Nephron progenitor cell (in vitro differentiated cells): ENCODE measurements at regions not wholly inside any gene's neighbourhood (a gene's known extent, or its start where the extent isn't known, plus 50 kb on each side); places are given as distances from the start of the nearest gene placed in this dataset.

Source experiments
- DNase-seq: peaks from one replicate; pipeline ENCODE4 v3.0.0; 2021
- H3K27ac Mint-ChIP-seq: 2 replicates; pipeline ENCODE4 v1.8.0; 2021; ENCODE audit warnings: mild to moderate bottlenecking, moderate library complexity, mixed read lengths
- H3K27me3 Mint-ChIP-seq: 2 replicates; pipeline ENCODE4 v1.8.0; 2021; ENCODE audit warnings: mild to moderate bottlenecking, low read depth, mixed read lengths; ENCODE audit not compliant: poor library complexity
- H3K36me3 Mint-ChIP-seq: 2 replicates; pipeline ENCODE4 v1.8.0; 2021; ENCODE audit warnings: low read depth, mixed read lengths
- H3K4me1 Mint-ChIP-seq: 2 replicates; pipeline ENCODE4 v1.8.0; 2021; ENCODE audit warnings: mixed read lengths
- H3K4me3 Mint-ChIP-seq: 2 replicates; pipeline ENCODE4 v1.8.0; 2021; ENCODE audit warnings: mild to moderate bottlenecking, moderate library complexity, mixed read lengths
- H3K9me3 Mint-ChIP-seq: 2 replicates; pipeline ENCODE4 v1.8.0; 2021; ENCODE audit warnings: mild to moderate bottlenecking, moderate library complexity, mixed read lengths
- CTCF ChIP-seq: fragments of 200-600 bp; sonication (generic); IDR thresholded peaks from 2 replicates; pipeline ENCODE4 v1.5.0; 2021; ENCODE audit warnings: antibody characterized with exemption

GRCh38 chr18:51957001-51957400, 383.0 kb upstream of the DCC start:
- DNase-seq, result no peak
- no peaks in the 10 kb centered on the region for H3K36me3 Mint-ChIP-seq
- H3K9me3 Mint-ChIP-seq, result no peaks in the 10 kb centered on the region
- peaks cover 8% of the 10 kb centered on the region for H3K27me3 Mint-ChIP-seq
- no peak overlapping the region for H3K27ac Mint-ChIP-seq
- no peak for TF ChIP-seq CTCF
- no peaks in the 10 kb centered on the region for H3K4me1 Mint-ChIP-seq
- H3K4me3 Mint-ChIP-seq, result no peak overlapping the region

- DNase-seq, result no peak
- Mint-ChIP-seq H3K9me3 (no peaks in the 10 kb centered on the region), H3K27ac (no peak overlapping the region), H3K4me1 (no peaks in the 10 kb centered on the region), H3K4me3 (no peak overlapping the region), H3K36me3 (no peaks in the 10 kb centered on the region), H3K27me3 (peaks cover 14% of the 10 kb centered on the region)
- no peak for TF ChIP-seq CTCF
These were observed 359.9 kb upstream of the DCC start for GRCh38 chr18:51980101-51980500.

- no peaks in the 10 kb centered on the region for H3K4me1 Mint-ChIP-seq
- no peak for TF ChIP-seq CTCF
- no peak for DNase-seq
- no peak overlapping the region for H3K27ac Mint-ChIP-seq
- H3K36me3 Mint-ChIP-seq, result no peaks in the 10 kb centered on the region
- peaks cover 14% of the 10 kb centered on the region for H3K27me3 Mint-ChIP-seq
- H3K9me3 Mint-ChIP-seq, result no peaks in the 10 kb centered on the region
- H3K4me3 Mint-ChIP-seq, result no peak overlapping the region
These were observed 351.7 kb upstream of the DCC start for GRCh38 chr18:51988277-51988676.

- no peak for TF ChIP-seq CTCF
- no peaks in the 10 kb centered on the region for H3K4me1 Mint-ChIP-seq
- no peak overlapping the region for H3K4me3 Mint-ChIP-seq
- no peaks in the 10 kb centered on the region for H3K9me3 Mint-ChIP-seq
- H3K27me3 Mint-ChIP-seq, result peaks cover 3% of the 10 kb centered on the region
- DNase-seq, result no peak
- no peaks in the 10 kb centered on the region for H3K36me3 Mint-ChIP-seq
- H3K27ac Mint-ChIP-seq, result no peak overlapping the region
These were observed 342.9 kb upstream of the DCC start for GRCh38 chr18:51997129-51997528.

- DNase-seq, result no peak
- Mint-ChIP-seq H3K27me3 (peaks cover 3% of the 10 kb centered on the region), H3K4me3 (no peak overlapping the region), H3K9me3 (no peaks in the 10 kb centered on the region), H3K36me3 (no peaks in the 10 kb centered on the region), H3K4me1 (no peaks in the 10 kb centered on the region), H3K27ac (no peak overlapping the region)
- TF ChIP-seq CTCF, result no peak
These were observed 341.9 kb upstream of the DCC start for GRCh38 chr18:51998066-51998465.

- no peak for TF ChIP-seq CTCF
- no peak for DNase-seq
- Mint-ChIP-seq H3K27ac (no peak overlapping the region), H3K36me3 (no peaks in the 10 kb centered on the region), H3K4me1 (no peaks in the 10 kb centered on the region), H3K27me3 (peaks cover 3% of the 10 kb centered on the region), H3K9me3 (no peaks in the 10 kb centered on the region), H3K4me3 (no peak overlapping the region)
These were observed 341.3 kb upstream of the DCC start for GRCh38 chr18:51998711-51999110.
